ENCODE measurements at regions not wholly inside any gene's neighbourhood (a gene's known extent, or its start where the extent isn't known, plus 50 kb on each side); places are given as distances from the start of the nearest gene placed in this dataset.

- no peak for TF ChIP-seq SIN3A (IDR thresholded peaks at IDR 0.05; ENCODE audit: borderline replicate concordance, insufficient read depth, low read length)
- TF ChIP-seq TAF1 (IDR thresholded peaks at IDR 0.05; ENCODE audit: borderline replicate concordance, insufficient read depth, low read length): no peak
- TF ChIP-seq POLR2AphosphoS5 (IDR thresholded peaks at IDR 0.05; ENCODE audit: low read depth, low read length): no peak
- TF ChIP-seq FOXP2 (optimal IDR thresholded peaks at IDR 0.05; ENCODE audit: borderline replicate concordance, extremely low read depth, extremely low read length, insufficient read depth): no peak
- no peak for TF ChIP-seq REST (IDR thresholded peaks at IDR 0.05; ENCODE audit: insufficient read depth in 1 of 2, low read depth in 2 of 2, low read length in 2 of 2)
Observed at GRCh38 chr5:60261732-60262131, 368.2 kb upstream of the PDE4D start.

GRCh38 chr5:60260658-60261057 is 367.1 kb upstream of the PDE4D start:
- TF ChIP-seq SIN3A (IDR thresholded peaks at IDR 0.05; ENCODE audit: borderline replicate concordance, insufficient read depth, low read length) (0 out of 2 replicates have a peak, but pooled peaks have one; percentile 33), TAF1 (IDR thresholded peaks at IDR 0.05; ENCODE audit: borderline replicate concordance, insufficient read depth, low read length) (0 out of 2 replicates have a peak, but pooled peaks have one; percentile 25), REST (IDR thresholded peaks at IDR 0.05; ENCODE audit: insufficient read depth in 1 of 2, low read depth in 2 of 2, low read length in 2 of 2) (no peak)

- TF ChIP-seq SIN3A (IDR thresholded peaks at IDR 0.05; ENCODE audit: borderline replicate concordance, insufficient read depth, low read length) (no peak), POLR2AphosphoS5 (IDR thresholded peaks at IDR 0.05; ENCODE audit: low read depth, low read length) (no peak), FOXP2 (optimal IDR thresholded peaks at IDR 0.05; ENCODE audit: borderline replicate concordance, extremely low read depth, extremely low read length, insufficient read depth) (no peak), REST (IDR thresholded peaks at IDR 0.05; ENCODE audit: insufficient read depth in 1 of 2, low read depth in 2 of 2, low read length in 2 of 2) (no peak), TAF1 (IDR thresholded peaks at IDR 0.05; ENCODE audit: borderline replicate concordance, insufficient read depth, low read length) (no peak)
Observed at GRCh38 chr5:60259730-60260129, 366.2 kb upstream of the PDE4D start.

- TF ChIP-seq FOXP2 (optimal IDR thresholded peaks at IDR 0.05; ENCODE audit: borderline replicate concordance, extremely low read depth, extremely low read length, insufficient read depth) (no peak), TAF1 (IDR thresholded peaks at IDR 0.05; ENCODE audit: borderline replicate concordance, insufficient read depth, low read length) (no peak), REST (IDR thresholded peaks at IDR 0.05; ENCODE audit: insufficient read depth in 1 of 2, low read depth in 2 of 2, low read length in 2 of 2) (no peak), SIN3A (IDR thresholded peaks at IDR 0.05; ENCODE audit: borderline replicate concordance, insufficient read depth, low read length) (no peak), POLR2AphosphoS5 (IDR thresholded peaks at IDR 0.05; ENCODE audit: low read depth, low read length) (no peak)
Observed at GRCh38 chr5:60257596-60258271, 364.2 kb upstream of the PDE4D start.
